OCI-LY7 (cell line): ENCODE measurements at regions not wholly inside any gene's neighbourhood (a gene's known extent, or its start where the extent isn't known, plus 50 kb on each side); places are given as distances from the start of the nearest gene placed in this dataset.

Experiments used
- BruUV-seq: library from RNA; stranded (reverse); fragments of 400-500 nt; replicated peaks from 2 replicates; lab custom pipeline; 2021; lab: Mats Ljungman, UMichigan
- CTCF ChIA-PET: fragments of 300-600 bp; sonication (Branson Sonifier 250); formaldehyde crosslinking; loops from one replicate; lab custom pipeline; 2022; ENCODE audit warnings: antibody characterized with exemption; ENCODE audit not compliant: unreplicated experiment; lab: Charles Lee
- POLR2A ChIA-PET: fragments of 300-600 bp; sonication (Branson Sonifier 250); formaldehyde crosslinking; loops from one replicate; lab custom pipeline; 2022; ENCODE audit warnings: antibody characterized with exemption; lab: Charles Lee
- DNase-seq: peaks from one replicate; pipeline ENCODE4 v3.0.0-alpha.2; 2015; ENCODE audit warnings: low spot score
- H2AFZ ChIP-seq: fragments of 200-600 bp; sonication (generic), shearing (Covaris generic); 2 replicates; pipeline ENCODE4 v1.6.1; 2014; ENCODE audit warnings: mild to moderate bottlenecking, antibody characterized with exemption, low read length, moderate library complexity
- H3K27ac ChIP-seq: fragments of 200-600 bp; sonication (generic); 2 replicates; pipeline ENCODE4 v1.5.1; 2014; ENCODE audit warnings: mixed run types, low read depth, mild to moderate bottlenecking, moderate library complexity, low read length, inconsistent platforms; ENCODE audit not compliant: poor library complexity, severe bottlenecking
- H3K36me3 ChIP-seq: fragments of 200-600 bp; sonication (generic); 2 replicates; pipeline ENCODE4 v1.6.1; 2014; ENCODE audit warnings: mild to moderate bottlenecking, antibody characterized with exemption, low read length, moderate library complexity, mixed read lengths; ENCODE audit not compliant: insufficient read depth
- H3K4me1 ChIP-seq: fragments of 200-600 bp; sonication (generic); 2 replicates; pipeline ENCODE4 v1.5.1; 2014; ENCODE audit warnings: mild to moderate bottlenecking, low read length; ENCODE audit not compliant: insufficient read depth, poor library complexity, severe bottlenecking
- H3K4me2 ChIP-seq: fragments of 200-600 bp; sonication (generic); 2 replicates; pipeline ENCODE4 v1.6.1; 2014; ENCODE audit warnings: mild to moderate bottlenecking, low read length
- H3K4me3 ChIP-seq: fragments of 200-600 bp; sonication (generic); 2 replicates; pipeline ENCODE4 v1.5.1; 2014; ENCODE audit warnings: mild to moderate bottlenecking, low read depth, low read length; ENCODE audit not compliant: poor library complexity, severe bottlenecking
- H3K79me2 ChIP-seq: fragments of 200-600 bp; sonication (generic); 2 replicates; pipeline ENCODE4 v1.6.1; 2016; ENCODE audit warnings: low read depth, mild to moderate bottlenecking, low read length, moderate library complexity, mixed read lengths; ENCODE audit not compliant: insufficient read depth
- H3K9me2 ChIP-seq: fragments of 200-600 bp; sonication (generic); 2 replicates; pipeline ENCODE4 v1.6.1; 2016; ENCODE audit warnings: mild to moderate bottlenecking, low read length, mixed read lengths; ENCODE audit not compliant: insufficient read depth
- H3K9me3 ChIP-seq: fragments of 200-600 bp; sonication (generic); 2 replicates; pipeline ENCODE4 v1.6.1; 2014; ENCODE audit warnings: mild to moderate bottlenecking, mixed run types, low read length, mixed read lengths
- H4K20me1 ChIP-seq: fragments of 200-600 bp; sonication (generic); 2 replicates; pipeline ENCODE4 v1.6.1; 2014; ENCODE audit warnings: mild to moderate bottlenecking, antibody characterized with exemption, low read length, moderate library complexity, mixed read lengths; ENCODE audit not compliant: insufficient read depth
- EZH2phosphoT487 ChIP-seq: fragments of 200-600 bp; sonication (generic); IDR thresholded peaks from 2 replicates; pipeline ENCODE4 v1.6.1; 2018; ENCODE audit warnings: low read depth, borderline replicate concordance, mild to moderate bottlenecking, mixed run types, antibody characterized with exemption, low read length, moderate library complexity, mixed read lengths
- intact Hi-C: fragments of 100-400 bp; cut with micrococcal nuclease; formaldehyde crosslinking; loops from one replicate; pipeline ENCODE4 v1.10.0; 2022; ENCODE audit not compliant: unreplicated experiment
- TF ChIP-seq, protein P1 (sequence below): fragments of 200-600 bp; sonication (generic); conservative IDR thresholded peaks from 2 replicates; pipeline ENCODE4 v1.5.1; 2014; ENCODE audit warnings: mild to moderate bottlenecking, antibody characterized with exemption, low read length, moderate library complexity, mixed read lengths

DNA sequence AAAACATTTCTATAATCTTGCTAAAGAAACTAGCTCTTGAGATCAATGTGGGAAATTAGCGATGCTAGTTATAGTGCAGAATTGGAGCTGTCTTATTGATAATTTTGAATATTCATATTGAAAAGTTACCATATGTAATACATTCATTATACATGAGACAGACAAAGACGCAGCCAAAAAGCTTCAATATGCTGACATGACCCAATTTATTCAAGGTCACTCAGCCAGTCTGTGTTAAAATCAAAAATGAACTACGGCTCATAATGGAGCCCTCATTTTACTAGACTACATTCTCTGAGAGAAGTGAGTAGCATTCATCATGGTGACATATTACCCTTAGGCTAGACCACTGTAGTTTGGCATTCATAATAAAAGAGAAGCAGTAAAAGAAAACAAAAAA lies 107.3 kb upstream of the GABRG2 start:
- no peak overlapping the region for H3K27ac ChIP-seq
- H3K4me1 ChIP-seq = no peaks in the 10 kb centered on the region
- H3K9me2 ChIP-seq = no peaks in the 10 kb centered on the region
- H3K79me2 ChIP-seq = no peaks in the 10 kb centered on the region
- no peak for DNase-seq
- intact Hi-C loops = no loop called here
- no peak overlapping the region for H2AFZ ChIP-seq
- no peaks in the 10 kb centered on the region for H4K20me1 ChIP-seq
- ChIA-PET CTCF (no interaction called here), POLR2A (interaction anchor here (1.4 kb wide), 1 partner anchor 13 kb away, joined by 3 read pairs; no protein-coding TSS in a partner anchor)
- no peak overlapping the region for H3K4me3 ChIP-seq
- H3K36me3 ChIP-seq = no peaks in the 10 kb centered on the region
- no peaks in the 10 kb centered on the region for H3K9me3 ChIP-seq
- no peak for TF ChIP-seq EZH2phosphoT487
- TF ChIP-seq, protein P1, sequence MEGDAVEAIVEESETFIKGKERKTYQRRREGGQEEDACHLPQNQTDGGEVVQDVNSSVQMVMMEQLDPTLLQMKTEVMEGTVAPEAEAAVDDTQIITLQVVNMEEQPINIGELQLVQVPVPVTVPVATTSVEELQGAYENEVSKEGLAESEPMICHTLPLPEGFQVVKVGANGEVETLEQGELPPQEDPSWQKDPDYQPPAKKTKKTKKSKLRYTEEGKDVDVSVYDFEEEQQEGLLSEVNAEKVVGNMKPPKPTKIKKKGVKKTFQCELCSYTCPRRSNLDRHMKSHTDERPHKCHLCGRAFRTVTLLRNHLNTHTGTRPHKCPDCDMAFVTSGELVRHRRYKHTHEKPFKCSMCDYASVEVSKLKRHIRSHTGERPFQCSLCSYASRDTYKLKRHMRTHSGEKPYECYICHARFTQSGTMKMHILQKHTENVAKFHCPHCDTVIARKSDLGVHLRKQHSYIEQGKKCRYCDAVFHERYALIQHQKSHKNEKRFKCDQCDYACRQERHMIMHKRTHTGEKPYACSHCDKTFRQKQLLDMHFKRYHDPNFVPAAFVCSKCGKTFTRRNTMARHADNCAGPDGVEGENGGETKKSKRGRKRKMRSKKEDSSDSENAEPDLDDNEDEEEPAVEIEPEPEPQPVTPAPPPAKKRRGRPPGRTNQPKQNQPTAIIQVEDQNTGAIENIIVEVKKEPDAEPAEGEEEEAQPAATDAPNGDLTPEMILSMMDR = no peak
- BruUV-seq = no TSS peak
- H3K4me2 ChIP-seq = no peak overlapping the region

DNA sequence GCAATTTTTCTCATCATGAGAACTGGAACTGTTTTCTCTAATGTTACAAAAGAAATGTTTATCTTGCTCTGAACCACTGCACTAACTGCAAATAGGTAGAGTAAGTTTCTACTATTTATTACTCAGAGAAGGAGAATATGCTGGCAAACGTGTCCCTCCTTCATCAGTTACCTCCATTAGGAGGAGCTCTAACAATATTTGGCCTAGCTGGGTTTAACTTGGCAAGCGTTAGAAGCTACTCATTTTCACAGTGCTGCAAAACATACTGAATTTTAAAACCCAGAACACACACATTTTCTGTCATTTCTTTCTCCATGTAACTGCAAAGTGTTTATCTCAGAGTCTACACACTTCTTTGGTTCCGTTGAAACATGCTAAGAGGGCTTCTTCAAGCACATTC lies 101.0 kb upstream of the GABRG2 start:
- intact Hi-C loops = no loop called here
- Histone ChIP-seq H3K9me3 (no peaks in the 10 kb centered on the region), H3K4me1 (no peaks in the 10 kb centered on the region), H3K4me2 (no peak overlapping the region), H4K20me1 (no peaks in the 10 kb centered on the region), H3K27ac (no peak overlapping the region), H3K79me2 (no peaks in the 10 kb centered on the region), H3K4me3 (no peak overlapping the region), H3K9me2 (no peaks in the 10 kb centered on the region), H2AFZ (no peak overlapping the region), H3K36me3 (no peaks in the 10 kb centered on the region)
- TF ChIP-seq EZH2phosphoT487 = no peak
- TF ChIP-seq, protein P1 = peak; percentile 67
- POLR2A ChIA-PET = no interaction called here
- CTCF ChIA-PET = no interaction called here
- DNase-seq = peak; percentile 7
- no TSS peak for BruUV-seq

DNA sequence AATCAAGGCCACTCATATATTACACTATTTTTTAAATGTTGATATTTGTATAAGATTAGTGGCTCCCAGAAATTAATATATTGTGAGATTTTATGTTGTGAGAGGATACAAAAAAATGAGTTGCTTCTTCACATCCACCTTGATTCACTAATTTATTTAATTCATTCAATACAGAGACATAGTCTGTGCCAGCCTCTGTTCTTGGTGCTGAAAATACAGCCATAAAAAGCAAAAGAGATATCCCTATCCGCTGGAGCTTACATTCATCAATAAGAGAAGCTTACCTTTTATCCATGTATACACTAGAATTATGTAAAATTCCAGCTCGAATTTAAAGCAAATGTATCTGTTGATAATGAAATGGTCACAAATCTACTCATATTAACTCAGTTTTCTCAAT lies 92.2 kb upstream of the GABRG2 start:
- Histone ChIP-seq H3K4me2 (no peak overlapping the region), H3K36me3 (no peaks in the 10 kb centered on the region), H3K4me3 (no peak overlapping the region), H3K9me3 (no peaks in the 10 kb centered on the region), H3K9me2 (no peaks in the 10 kb centered on the region), H3K27ac (no peak overlapping the region), H3K79me2 (no peaks in the 10 kb centered on the region), H2AFZ (no peak overlapping the region), H3K4me1 (no peaks in the 10 kb centered on the region), H4K20me1 (no peaks in the 10 kb centered on the region)
- intact Hi-C loops = no loop called here
- no peak for TF ChIP-seq EZH2phosphoT487
- TF ChIP-seq, protein P1 = no peak
- CTCF ChIA-PET = no interaction called here
- BruUV-seq = no TSS peak
- no peak for DNase-seq
- POLR2A ChIA-PET = no interaction called here
